GM12878 (cell line): ENCODE measurements at regions not wholly inside any gene's neighbourhood (a gene's known extent, or its start where the extent isn't known, plus 50 kb on each side); places are given as distances from the start of the nearest gene placed in this dataset.

ENCODE experiments used
- ATAC-seq: fragments of 200-7000 bp; cut with Tn5 transposase; 3 replicates; pipeline ENCODE4 v1.9.1; 2020; ENCODE audit warnings: mild to moderate bottlenecking, moderate library complexity
- BruUV-seq: library from RNA; stranded (reverse); fragments of 400-500 nt; replicated peaks from 2 replicates; lab custom pipeline; 2021; lab: Mats Ljungman, UMichigan
- CTCF ChIA-PET: fragments of 300-600 bp; sonication (Branson Sonifier 250); formaldehyde crosslinking; extraction: SDS; loops from one replicate; lab custom pipeline; 2021; ENCODE audit warnings: inconsistent platforms; lab: Yijun Ruan, JAX
- POLR2A ChIA-PET: fragments of 350-600 bp; formaldehyde crosslinking; extraction: SDS; loops from one replicate; lab custom pipeline; 2021; ENCODE audit warnings: inconsistent platforms; lab: Charles Lee
- RAD21 ChIA-PET: fragments of 300-600 bp; sonication (Branson Sonifier 250); formaldehyde crosslinking; loops from one replicate; lab custom pipeline; 2023; ENCODE audit warnings: antibody characterized with exemption; ENCODE audit not compliant: unreplicated experiment; lab: Charles Lee
- SMC1A ChIA-PET: fragments of 300-600 bp; sonication (Branson Sonifier 250); formaldehyde crosslinking; loops from one replicate; lab custom pipeline; 2023; ENCODE audit not compliant: unreplicated experiment, uncharacterized antibody; lab: Charles Lee
- DNase-seq: peaks from one replicate; pipeline ENCODE4 v3.0.0-alpha.2; 2011; ENCODE audit warnings: low read depth, low spot score
- FAIRE-seq: peaks from 3 replicates; lab custom pipeline; 2011; peaks lifted over from hg19 to GRCh38; lab: Jason Lieb, UNC
- H2AFZ ChIP-seq: 2 replicates; pipeline ENCODE4 v1.6.0; 2011; ENCODE audit warnings: low read depth, low read length, control low read depth; ENCODE audit not compliant: control insufficient read depth
- H3K27ac ChIP-seq: 2 replicates; pipeline ENCODE4 v1.5.1; 2011; ENCODE audit warnings: control low read depth; ENCODE audit not compliant: control insufficient read depth, insufficient read depth
- H3K27me3 ChIP-seq, 2 experiments: replicated peaks in 1 of 2; 2 replicates each; pipeline versions ENCODE4 v1.6.0 to v1.6.1; 2011; ENCODE audit warnings: low read length in 1 of 2; ENCODE audit not compliant: control insufficient read depth in 2 of 2, insufficient read depth in 2 of 2
- H3K36me3 ChIP-seq, 2 experiments: 2 replicates each; pipeline ENCODE4 v1.5.1; 2011; ENCODE audit warnings: low read length in 1 of 2; ENCODE audit not compliant: control insufficient read depth in 2 of 2, insufficient read depth in 2 of 2
- H3K4me1 ChIP-seq: 2 replicates; pipeline ENCODE4 v1.6.1; 2011; ENCODE audit warnings: mild to moderate bottlenecking, low read length, moderate library complexity, mixed read lengths; ENCODE audit not compliant: control insufficient read depth, insufficient read depth
- H3K4me2 ChIP-seq: 2 replicates; pipeline ENCODE4 v1.6.0; 2011; ENCODE audit warnings: control low read depth; ENCODE audit not compliant: control insufficient read depth, insufficient read depth
- H3K4me3 ChIP-seq: fragments of 200-600 bp; sonication (generic); 2 replicates; pipeline ENCODE4 v1.5.1; 2016
- H3K79me2 ChIP-seq: 2 replicates; pipeline ENCODE4 v1.6.0; 2011; ENCODE audit warnings: low read length; ENCODE audit not compliant: control insufficient read depth, insufficient read depth
- H3K9ac ChIP-seq: 2 replicates; pipeline ENCODE4 v1.8.0; 2011; ENCODE audit warnings: low read length, control low read depth, mixed read lengths; ENCODE audit not compliant: control insufficient read depth, insufficient read depth
- H3K9me3 ChIP-seq: replicated peaks from 3 replicates; pipeline ENCODE4 v1.5.1; 2011; ENCODE audit warnings: mild to moderate bottlenecking, low read length; ENCODE audit not compliant: control insufficient read depth, insufficient read depth
- H4K20me1 ChIP-seq: 2 replicates; pipeline ENCODE4 v1.6.0; 2011; ENCODE audit not compliant: control insufficient read depth, insufficient read depth
- ASH2L ChIP-seq: fragments of 300-600, 200-600 bp; sonication (generic); IDR thresholded peaks from 2 replicates; pipeline ENCODE4 v1.6.1; 2017; ENCODE audit warnings: low read depth, mild to moderate bottlenecking, borderline replicate concordance
- BACH1 ChIP-seq: fragments of 450-650 bp; IDR thresholded peaks from 2 replicates; pipeline ENCODE4 v1.6.1; 2017; ENCODE audit warnings: mild to moderate bottlenecking, borderline replicate concordance
- CEBPZ ChIP-seq: fragments of 150-350 bp; IDR thresholded peaks from 2 replicates; pipeline ENCODE4 v1.6.1; 2016; ENCODE audit warnings: low read depth, low read length
- CTCF ChIP-seq, 3 experiments: IDR thresholded peaks in 2 of 3; conservative IDR thresholded peaks in 1 of 3; 2 replicates each; pipeline ENCODE4 v1.5.1; 2011; ENCODE audit warnings: low read depth in 3 of 3, low read length in 3 of 3, mild to moderate bottlenecking in 3 of 3, control low read depth in 2 of 3, moderate library complexity in 2 of 3, inconsistent platforms in 1 of 3, mixed read lengths in 1 of 3; ENCODE audit not compliant: control insufficient read depth in 2 of 3, insufficient read depth in 1 of 3; ENCODE audit errors: extremely low read depth in 1 of 3
- KLF5 ChIP-seq: fragments of 450-650 bp; IDR thresholded peaks from 2 replicates; pipeline ENCODE4 v1.6.1; 2014; ENCODE audit warnings: mild to moderate bottlenecking; ENCODE audit not compliant: partially characterized antibody
- RELA ChIP-seq: fragments of 450-650 bp; IDR thresholded peaks from 2 replicates; pipeline ENCODE4 v1.8.0; 2014; ENCODE audit warnings: borderline replicate concordance; ENCODE audit not compliant: partially characterized antibody
- ZBTB4 ChIP-seq: fragments of 450-650 bp; formaldehyde crosslinking; IDR thresholded peaks from 2 replicates; pipeline ENCODE4 v1.4.0; 2022; ENCODE audit warnings: mild to moderate bottlenecking, moderate library complexity
- WGBS: methylation state at CpG from one replicate; pipeline ENCODE4 v1.1.6; 2016; ENCODE audit warnings: low lambda C conversion rate; ENCODE audit not compliant: insufficient replicate concordance, insufficient coverage; ENCODE audit errors: missing lambda C conversion rate; 5-methylcytosine and 5-hydroxymethylcytosine counted together
- in situ Hi-C: fragments of 300-500 bp; cut with MboI; formaldehyde crosslinking; loops from 9 replicates; pipeline ENCODE4 v1.14.3; 2018; ENCODE audit warnings: mixed read lengths
- intact Hi-C: fragments of 100-400 bp; cut with micrococcal nuclease; formaldehyde crosslinking; loops from one replicate; pipeline ENCODE4 v1.14.2; 2022; ENCODE audit not compliant: unreplicated experiment
- TF ChIP-seq, protein P1 (sequence below): fragments of 450-650 bp; formaldehyde crosslinking; IDR thresholded peaks from 2 replicates; pipeline ENCODE4 v1.4.0; 2020; ENCODE audit warnings: mild to moderate bottlenecking, moderate library complexity
- TF ChIP-seq, protein P2 (sequence below): IDR thresholded peaks from 2 replicates; pipeline ENCODE4 v1.6.1; 2011; ENCODE audit warnings: mild to moderate bottlenecking, low read depth, low read length, moderate library complexity; ENCODE audit not compliant: insufficient replicate concordance

DNA sequence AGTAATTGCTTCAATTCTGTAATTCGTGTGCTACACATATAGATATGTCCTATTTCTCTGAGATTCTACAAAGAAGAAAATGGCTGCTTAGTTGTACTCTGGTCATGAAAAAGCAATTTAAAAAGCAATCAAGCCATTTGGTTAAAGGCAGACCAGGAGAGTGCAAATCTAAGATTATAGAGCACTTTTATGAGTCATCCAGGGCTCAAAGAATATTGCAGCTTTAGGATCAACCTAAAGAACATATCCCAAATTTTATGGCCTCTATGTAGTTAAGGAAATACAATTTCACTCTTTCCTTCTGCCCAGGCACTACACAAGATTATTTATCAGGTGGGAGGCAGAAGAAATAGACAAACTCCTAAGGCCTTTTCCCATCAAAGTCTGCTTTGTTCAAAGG lies 332.8 kb downstream of the SEC23A start:
- no peaks in the 10 kb centered on the region for H3K79me2 ChIP-seq
- ATAC-seq: no peak
- no peaks in the 10 kb centered on the region for H3K4me1 ChIP-seq
- no peak overlapping the region for H3K9ac ChIP-seq
- no peaks in the 10 kb centered on the region for H3K36me3 ChIP-seq
- ChIA-PET RAD21 (no interaction called here), SMC1A (no interaction called here), CTCF (no interaction called here), POLR2A (no interaction called here)
- FAIRE-seq: no peak
- in situ Hi-C loops: no loop called here
- no peak overlapping the region for H3K4me2 ChIP-seq
- no peak for DNase-seq
- no TSS peak for BruUV-seq
- H3K4me3 ChIP-seq: no peak overlapping the region
- no peaks in the 10 kb centered on the region for H3K9me3 ChIP-seq
- H4K20me1 ChIP-seq: no peaks in the 10 kb centered on the region
- 10% methylated on average over 1 of the region's 1 CpG for WGBS
- no peaks in the 10 kb centered on the region for H3K27me3 ChIP-seq
- intact Hi-C loops: no loop called here
- H3K27ac ChIP-seq: no peak overlapping the region
- H2AFZ ChIP-seq: no peak overlapping the region
- TF ChIP-seq ASH2L (no peak), CTCF (IDR thresholded peaks at IDR 0.05 in 2 of 3, conservative IDR thresholded peaks at IDR 0.05 in 1 of 3; ENCODE audit: control insufficient read depth in 2 of 3, extremely low read depth in 1 of 3, insufficient read depth in 1 of 3, low read depth in 3 of 3, low read length in 3 of 3) (no peak), ZBTB4 (no peak), RELA (no peak), KLF5 (no peak), CEBPZ (no peak), BACH1 (no peak)
- TF ChIP-seq, protein P1, sequence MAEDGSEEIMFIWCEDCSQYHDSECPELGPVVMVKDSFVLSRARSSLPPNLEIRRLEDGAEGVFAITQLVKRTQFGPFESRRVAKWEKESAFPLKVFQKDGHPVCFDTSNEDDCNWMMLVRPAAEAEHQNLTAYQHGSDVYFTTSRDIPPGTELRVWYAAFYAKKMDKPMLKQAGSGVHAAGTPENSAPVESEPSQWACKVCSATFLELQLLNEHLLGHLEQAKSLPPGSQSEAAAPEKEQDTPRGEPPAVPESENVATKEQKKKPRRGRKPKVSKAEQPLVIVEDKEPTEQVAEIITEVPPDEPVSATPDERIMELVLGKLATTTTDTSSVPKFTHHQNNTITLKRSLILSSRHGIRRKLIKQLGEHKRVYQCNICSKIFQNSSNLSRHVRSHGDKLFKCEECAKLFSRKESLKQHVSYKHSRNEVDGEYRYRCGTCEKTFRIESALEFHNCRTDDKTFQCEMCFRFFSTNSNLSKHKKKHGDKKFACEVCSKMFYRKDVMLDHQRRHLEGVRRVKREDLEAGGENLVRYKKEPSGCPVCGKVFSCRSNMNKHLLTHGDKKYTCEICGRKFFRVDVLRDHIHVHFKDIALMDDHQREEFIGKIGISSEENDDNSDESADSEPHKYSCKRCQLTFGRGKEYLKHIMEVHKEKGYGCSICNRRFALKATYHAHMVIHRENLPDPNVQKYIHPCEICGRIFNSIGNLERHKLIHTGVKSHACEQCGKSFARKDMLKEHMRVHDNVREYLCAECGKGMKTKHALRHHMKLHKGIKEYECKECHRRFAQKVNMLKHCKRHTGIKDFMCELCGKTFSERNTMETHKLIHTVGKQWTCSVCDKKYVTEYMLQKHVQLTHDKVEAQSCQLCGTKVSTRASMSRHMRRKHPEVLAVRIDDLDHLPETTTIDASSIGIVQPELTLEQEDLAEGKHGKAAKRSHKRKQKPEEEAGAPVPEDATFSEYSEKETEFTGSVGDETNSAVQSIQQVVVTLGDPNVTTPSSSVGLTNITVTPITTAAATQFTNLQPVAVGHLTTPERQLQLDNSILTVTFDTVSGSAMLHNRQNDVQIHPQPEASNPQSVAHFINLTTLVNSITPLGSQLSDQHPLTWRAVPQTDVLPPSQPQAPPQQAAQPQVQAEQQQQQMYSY (CRISPR knock-in tag): no peak
- TF ChIP-seq, protein P2, sequence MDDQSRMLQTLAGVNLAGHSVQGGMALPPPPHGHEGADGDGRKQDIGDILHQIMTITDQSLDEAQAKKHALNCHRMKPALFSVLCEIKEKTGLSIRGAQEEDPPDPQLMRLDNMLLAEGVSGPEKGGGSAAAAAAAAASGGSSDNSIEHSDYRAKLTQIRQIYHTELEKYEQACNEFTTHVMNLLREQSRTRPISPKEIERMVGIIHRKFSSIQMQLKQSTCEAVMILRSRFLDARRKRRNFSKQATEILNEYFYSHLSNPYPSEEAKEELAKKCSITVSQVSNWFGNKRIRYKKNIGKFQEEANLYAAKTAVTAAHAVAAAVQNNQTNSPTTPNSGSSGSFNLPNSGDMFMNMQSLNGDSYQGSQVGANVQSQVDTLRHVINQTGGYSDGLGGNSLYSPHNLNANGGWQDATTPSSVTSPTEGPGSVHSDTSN: no peak
